ENCODE measurements at regions not wholly inside any gene's neighbourhood (a gene's known extent, or its start where the extent isn't known, plus 50 kb on each side); places are given as distances from the start of the nearest gene placed in this dataset.

- peak; percentile 25 for DNase-seq
Measured at GRCh38 chr2:6071519-6071918, 379.3 kb downstream of the SOX11 start.

GRCh38 chr2:6072276-6072675 is 380.1 kb downstream of the SOX11 start:
- no peak for DNase-seq

- peak; percentile 55 for DNase-seq
Measured at GRCh38 chr2:6072768-6073167, 380.6 kb downstream of the SOX11 start.

GRCh38 chr2:6073191-6074088 is 381.3 kb downstream of the SOX11 start:
- peak; percentile 88 for DNase-seq

- no peak for DNase-seq
Measured at GRCh38 chr2:6074089-6074643, 382.0 kb downstream of the SOX11 start.

GRCh38 chr2:6077585-6077984 is 385.4 kb downstream of the SOX11 start:
- DNase-seq, result no peak

GRCh38 chr2:6078414-6078813 is 386.2 kb downstream of the SOX11 start:
- DNase-seq, result no peak

- no peak for DNase-seq
Measured at GRCh38 chr2:6079405-6079804, 387.2 kb downstream of the SOX11 start.

GRCh38 chr2:6080932-6081753 is 389.0 kb downstream of the SOX11 start:
- peak; percentile 99 for DNase-seq

GRCh38 chr2:6081955-6082624 is 389.9 kb downstream of the SOX11 start:
- DNase-seq, result no peak

GRCh38 chr2:6082625-6083018 is 390.4 kb downstream of the SOX11 start:
- no peak for DNase-seq

GRCh38 chr2:6083136-6083535 is 391.0 kb downstream of the SOX11 start:
- DNase-seq, result no peak

- no peak for DNase-seq
Measured at GRCh38 chr2:6089474-6089873, 397.3 kb downstream of the SOX11 start.

GRCh38 chr2:6103372-6103771 is 411.2 kb downstream of the SOX11 start:
- DNase-seq, result no peak

GRCh38 chr2:6103949-6104348 is 411.8 kb downstream of the SOX11 start:
- DNase-seq, result no peak

GRCh38 chr2:6107290-6107689 is 415.1 kb downstream of the SOX11 start:
- no peak for DNase-seq

- no peak for DNase-seq
Measured at GRCh38 chr2:6109831-6110230, 417.6 kb downstream of the SOX11 start.

- DNase-seq, result no peak
Measured at GRCh38 chr2:6111781-6112261, 419.6 kb downstream of the SOX11 start.

- DNase-seq, result no peak
Measured at GRCh38 chr2:6113786-6114185, 421.6 kb downstream of the SOX11 start.

- no peak for DNase-seq
Measured at GRCh38 chr2:6127718-6128117, 435.5 kb downstream of the SOX11 start.

GRCh38 chr2:6139142-6139541 is 447.0 kb downstream of the SOX11 start:
- DNase-seq, result no peak

GRCh38 chr2:6139916-6140315 is 447.7 kb downstream of the SOX11 start:
- DNase-seq, result no peak

GRCh38 chr2:6140509-6140908 is 448.3 kb downstream of the SOX11 start:
- no peak for DNase-seq
